DOHH2 (cell line): ENCODE measurements at regions not wholly inside any gene's neighbourhood (a gene's known extent, or its start where the extent isn't known, plus 50 kb on each side); places are given as distances from the start of the nearest gene placed in this dataset.

Experiments
- EZH2phosphoT487 ChIP-seq: fragments of 200-600 bp; sonication (generic); IDR thresholded peaks from 2 replicates; pipeline ENCODE4 v1.6.1; 2017; ENCODE audit warnings: borderline replicate concordance, mild to moderate bottlenecking, antibody characterized with exemption, low read length, moderate library complexity, mixed read lengths
- TF ChIP-seq, protein P1 (sequence below): fragments of 200-600 bp; sonication (generic); IDR thresholded peaks from one replicate; pipeline ENCODE4 v1.5.1; 2014; ENCODE audit warnings: antibody characterized with exemption, mild to moderate bottlenecking, low read depth, low read length; ENCODE audit not compliant: poor library complexity, severe bottlenecking

DNA sequence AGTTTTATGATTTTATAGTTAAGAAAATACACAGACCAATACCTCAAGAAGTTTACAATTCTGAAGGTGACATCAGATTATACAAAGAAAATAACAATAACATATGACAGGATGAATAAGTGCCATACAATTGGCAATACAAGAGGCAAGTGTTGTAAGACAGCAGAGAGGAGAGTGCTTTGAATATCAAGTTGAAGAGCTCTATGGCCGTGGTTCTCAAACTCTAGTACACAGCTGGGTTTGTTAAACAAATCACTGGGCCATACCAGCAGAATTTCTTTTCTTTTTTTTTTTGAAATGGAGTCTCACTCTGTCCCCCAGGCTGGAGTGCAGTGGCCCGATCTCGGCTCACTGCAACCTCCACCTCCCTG, 167.1 kb upstream of the NECTIN3 start:
- TF ChIP-seq, protein P1, sequence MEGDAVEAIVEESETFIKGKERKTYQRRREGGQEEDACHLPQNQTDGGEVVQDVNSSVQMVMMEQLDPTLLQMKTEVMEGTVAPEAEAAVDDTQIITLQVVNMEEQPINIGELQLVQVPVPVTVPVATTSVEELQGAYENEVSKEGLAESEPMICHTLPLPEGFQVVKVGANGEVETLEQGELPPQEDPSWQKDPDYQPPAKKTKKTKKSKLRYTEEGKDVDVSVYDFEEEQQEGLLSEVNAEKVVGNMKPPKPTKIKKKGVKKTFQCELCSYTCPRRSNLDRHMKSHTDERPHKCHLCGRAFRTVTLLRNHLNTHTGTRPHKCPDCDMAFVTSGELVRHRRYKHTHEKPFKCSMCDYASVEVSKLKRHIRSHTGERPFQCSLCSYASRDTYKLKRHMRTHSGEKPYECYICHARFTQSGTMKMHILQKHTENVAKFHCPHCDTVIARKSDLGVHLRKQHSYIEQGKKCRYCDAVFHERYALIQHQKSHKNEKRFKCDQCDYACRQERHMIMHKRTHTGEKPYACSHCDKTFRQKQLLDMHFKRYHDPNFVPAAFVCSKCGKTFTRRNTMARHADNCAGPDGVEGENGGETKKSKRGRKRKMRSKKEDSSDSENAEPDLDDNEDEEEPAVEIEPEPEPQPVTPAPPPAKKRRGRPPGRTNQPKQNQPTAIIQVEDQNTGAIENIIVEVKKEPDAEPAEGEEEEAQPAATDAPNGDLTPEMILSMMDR, result no peak
- TF ChIP-seq EZH2phosphoT487, result no peak
